NB4 (cell line): ENCODE measurements at regions not wholly inside any gene's neighbourhood (a gene's known extent, or its start where the extent isn't known, plus 50 kb on each side); places are given as distances from the start of the nearest gene placed in this dataset.

Source experiments
- CTCF ChIP-seq: IDR thresholded peaks from one replicate; pipeline ENCODE4 v1.5.1; 2012; ENCODE audit warnings: low read depth, low read length
- MAX ChIP-seq: IDR thresholded peaks from 2 replicates; pipeline ENCODE4 v1.6.1; 2011; ENCODE audit warnings: low read depth, low read length
- MYC ChIP-seq: IDR thresholded peaks from 2 replicates; pipeline ENCODE4 v1.6.1; 2011; ENCODE audit warnings: low read depth, low read length
- POLR2A ChIP-seq: IDR thresholded peaks from 2 replicates; pipeline ENCODE4 v1.6.1; 2011; ENCODE audit warnings: mild to moderate bottlenecking; ENCODE audit not compliant: insufficient read length; ENCODE audit errors: extremely low read depth

- no peak for TF ChIP-seq CTCF
- no peak for TF ChIP-seq MYC
- no peak for TF ChIP-seq POLR2A
- TF ChIP-seq MAX = no peak
These were observed 1035.9 kb downstream of the PLOD2 start for GRCh38 chr3:145124900-145125678.
